Prostate gland (tissue), 2 donors: ENCODE measurements at regions not wholly inside any gene's neighbourhood (a gene's known extent, or its start where the extent isn't known, plus 50 kb on each side); places are given as distances from the start of the nearest gene placed in this dataset.

Experiments
- CTCF ChIP-seq, 4 experiments: fragments of 200-600 bp in 2 of 4; fragments of 450-650 bp in 2 of 4; sonication (generic) in 2 of 4; IDR thresholded peaks; 1 replicate in 3 of 4; 2 replicates in 1 of 4; pipeline ENCODE4 v1.5.1; 2016 to 2019; ENCODE audit warnings: antibody characterized with exemption in 4 of 4, mild to moderate bottlenecking in 2 of 4, moderate library complexity in 2 of 4
- POLR2AphosphoS5 ChIP-seq: sonication (generic); formaldehyde crosslinking; IDR thresholded peaks from one replicate; pipeline ENCODE4 v1.6.1; 2017; ENCODE audit warnings: antibody characterized with exemption

- TF ChIP-seq CTCF (IDR thresholded peaks at IDR 0.05) (no peak), POLR2AphosphoS5 (no peak)
Observed at GRCh38 chr11:87501388-87501787, 463.7 kb downstream of the TMEM135 start.
